ENCODE measurements at regions not wholly inside any gene's neighbourhood (a gene's known extent, or its start where the extent isn't known, plus 50 kb on each side); places are given as distances from the start of the nearest gene placed in this dataset.

- Histone ChIP-seq H3K4me1 (ENCODE audit: control insufficient read depth, insufficient read depth, low read length) (peaks cover 12% of the 10 kb centered on the region), H3K4me3 (ENCODE audit: low read depth, low read length) (no peak overlapping the region), H3K9ac (ENCODE audit: low read depth, low read length) (no peak overlapping the region), H3K36me3 (ENCODE audit: control insufficient read depth, insufficient read depth, low read length) (no peaks in the 10 kb centered on the region), H3K9me3 (ENCODE audit: control insufficient read depth, insufficient read depth, low read length) (no peaks in the 10 kb centered on the region), H3K27me3 (ENCODE audit: control insufficient read depth, insufficient read depth, low read length) (no peaks in the 10 kb centered on the region)
Measured at GRCh38 chr2:74735009-74735408, 81.0 kb downstream of the SEMA4F start.

- H3K36me3 ChIP-seq (ENCODE audit: control insufficient read depth, insufficient read depth, low read length), result no peaks in the 10 kb centered on the region
- no peaks in the 10 kb centered on the region for H3K9me3 ChIP-seq (ENCODE audit: control insufficient read depth, insufficient read depth, low read length)
- no peak overlapping the region for H3K9ac ChIP-seq (ENCODE audit: low read depth, low read length)
- no peaks in the 10 kb centered on the region for H3K27me3 ChIP-seq (ENCODE audit: control insufficient read depth, insufficient read depth, low read length)
- H3K4me3 ChIP-seq (ENCODE audit: low read depth, low read length), result no peak overlapping the region
- H3K4me1 ChIP-seq (ENCODE audit: control insufficient read depth, insufficient read depth, low read length), result peaks cover 13% of the 10 kb centered on the region
Measured at GRCh38 chr2:74735564-74735963, 81.5 kb downstream of the SEMA4F start.

GRCh38 chr2:74736589-74736988 lies 82.5 kb downstream of the SEMA4F start:
- Histone ChIP-seq H3K4me3 (ENCODE audit: low read depth, low read length) (no peak overlapping the region), H3K9ac (ENCODE audit: low read depth, low read length) (no peak overlapping the region), H3K27me3 (ENCODE audit: control insufficient read depth, insufficient read depth, low read length) (no peaks in the 10 kb centered on the region), H3K36me3 (ENCODE audit: control insufficient read depth, insufficient read depth, low read length) (no peaks in the 10 kb centered on the region), H3K4me1 (ENCODE audit: control insufficient read depth, insufficient read depth, low read length) (peaks cover 15% of the 10 kb centered on the region), H3K9me3 (ENCODE audit: control insufficient read depth, insufficient read depth, low read length) (no peaks in the 10 kb centered on the region)

- H3K4me3 ChIP-seq (ENCODE audit: low read depth, low read length), result no peak overlapping the region
- no peaks in the 10 kb centered on the region for H3K27me3 ChIP-seq (ENCODE audit: control insufficient read depth, insufficient read depth, low read length)
- no peaks in the 10 kb centered on the region for H3K36me3 ChIP-seq (ENCODE audit: control insufficient read depth, insufficient read depth, low read length)
- H3K9ac ChIP-seq (ENCODE audit: low read depth, low read length), result no peak overlapping the region
- peaks cover 15% of the 10 kb centered on the region for H3K4me1 ChIP-seq (ENCODE audit: control insufficient read depth, insufficient read depth, low read length)
- H3K9me3 ChIP-seq (ENCODE audit: control insufficient read depth, insufficient read depth, low read length), result no peaks in the 10 kb centered on the region
Measured at GRCh38 chr2:74738586-74738985, 84.5 kb downstream of the SEMA4F start.

GRCh38 chr2:74739129-74739528 lies 85.1 kb downstream of the SEMA4F start:
- no peaks in the 10 kb centered on the region for H3K36me3 ChIP-seq (ENCODE audit: control insufficient read depth, insufficient read depth, low read length)
- no peaks in the 10 kb centered on the region for H3K27me3 ChIP-seq (ENCODE audit: control insufficient read depth, insufficient read depth, low read length)
- H3K4me1 ChIP-seq (ENCODE audit: control insufficient read depth, insufficient read depth, low read length), result peaks cover 15% of the 10 kb centered on the region
- no peak overlapping the region for H3K9ac ChIP-seq (ENCODE audit: low read depth, low read length)
- H3K9me3 ChIP-seq (ENCODE audit: control insufficient read depth, insufficient read depth, low read length), result no peaks in the 10 kb centered on the region
- no peak overlapping the region for H3K4me3 ChIP-seq (ENCODE audit: low read depth, low read length)

- H3K4me1 ChIP-seq (ENCODE audit: control insufficient read depth, insufficient read depth, low read length), result peaks cover 12% of the 10 kb centered on the region
- H3K9ac ChIP-seq (ENCODE audit: low read depth, low read length), result no peak overlapping the region
- H3K27me3 ChIP-seq (ENCODE audit: control insufficient read depth, insufficient read depth, low read length), result no peaks in the 10 kb centered on the region
Measured at GRCh38 chr2:74739733-74740241, 85.7 kb downstream of the SEMA4F start.

GRCh38 chr2:74740395-74740740 lies 86.3 kb downstream of the SEMA4F start:
- Histone ChIP-seq H3K9ac (ENCODE audit: low read depth, low read length) (no peak overlapping the region), H3K4me3 (ENCODE audit: low read depth, low read length) (no peak overlapping the region), H3K27me3 (ENCODE audit: control insufficient read depth, insufficient read depth, low read length) (no peaks in the 10 kb centered on the region), H3K4me1 (ENCODE audit: control insufficient read depth, insufficient read depth, low read length) (peaks cover 8% of the 10 kb centered on the region), H3K9me3 (ENCODE audit: control insufficient read depth, insufficient read depth, low read length) (no peaks in the 10 kb centered on the region), H3K36me3 (ENCODE audit: control insufficient read depth, insufficient read depth, low read length) (no peaks in the 10 kb centered on the region)

More at GRCh38 chr2:74739733-74740241, 85.7 kb downstream of the SEMA4F start:
- Histone ChIP-seq H3K36me3 (ENCODE audit: control insufficient read depth, insufficient read depth, low read length) (no peaks in the 10 kb centered on the region), H3K9me3 (ENCODE audit: control insufficient read depth, insufficient read depth, low read length) (no peaks in the 10 kb centered on the region), H3K4me3 (ENCODE audit: low read depth, low read length) (no peak overlapping the region)

- Histone ChIP-seq H3K4me1 (ENCODE audit: control insufficient read depth, insufficient read depth, low read length) (peaks cover 3% of the 10 kb centered on the region), H3K36me3 (ENCODE audit: control insufficient read depth, insufficient read depth, low read length) (no peaks in the 10 kb centered on the region), H3K9ac (ENCODE audit: low read depth, low read length) (no peak overlapping the region), H3K27me3 (ENCODE audit: control insufficient read depth, insufficient read depth, low read length) (no peaks in the 10 kb centered on the region), H3K9me3 (ENCODE audit: control insufficient read depth, insufficient read depth, low read length) (no peaks in the 10 kb centered on the region), H3K4me3 (ENCODE audit: low read depth, low read length) (no peak overlapping the region)
Measured at GRCh38 chr2:74740741-74741431, 86.8 kb downstream of the SEMA4F start.

GRCh38 chr2:74741629-74742028 lies 87.6 kb downstream of the SEMA4F start:
- Histone ChIP-seq H3K4me1 (ENCODE audit: control insufficient read depth, insufficient read depth, low read length) (peaks cover 3% of the 10 kb centered on the region), H3K9me3 (ENCODE audit: control insufficient read depth, insufficient read depth, low read length) (no peaks in the 10 kb centered on the region), H3K36me3 (ENCODE audit: control insufficient read depth, insufficient read depth, low read length) (no peaks in the 10 kb centered on the region), H3K27me3 (ENCODE audit: control insufficient read depth, insufficient read depth, low read length) (no peaks in the 10 kb centered on the region), H3K4me3 (ENCODE audit: low read depth, low read length) (no peak overlapping the region), H3K9ac (ENCODE audit: low read depth, low read length) (no peak overlapping the region)

- H3K27me3 ChIP-seq (ENCODE audit: control insufficient read depth, insufficient read depth, low read length), result no peaks in the 10 kb centered on the region
- H3K4me3 ChIP-seq (ENCODE audit: low read depth, low read length), result no peak overlapping the region
- no peaks in the 10 kb centered on the region for H3K36me3 ChIP-seq (ENCODE audit: control insufficient read depth, insufficient read depth, low read length)
- H3K9me3 ChIP-seq (ENCODE audit: control insufficient read depth, insufficient read depth, low read length), result no peaks in the 10 kb centered on the region
- no peak overlapping the region for H3K9ac ChIP-seq (ENCODE audit: low read depth, low read length)
- peaks cover 3% of the 10 kb centered on the region for H3K4me1 ChIP-seq (ENCODE audit: control insufficient read depth, insufficient read depth, low read length)
Measured at GRCh38 chr2:74742471-74742870, 88.4 kb downstream of the SEMA4F start.

GRCh38 chr2:74743039-74743438 lies 89.0 kb downstream of the SEMA4F start:
- Histone ChIP-seq H3K36me3 (ENCODE audit: control insufficient read depth, insufficient read depth, low read length) (no peaks in the 10 kb centered on the region), H3K9ac (ENCODE audit: low read depth, low read length) (no peak overlapping the region), H3K27me3 (ENCODE audit: control insufficient read depth, insufficient read depth, low read length) (no peaks in the 10 kb centered on the region), H3K9me3 (ENCODE audit: control insufficient read depth, insufficient read depth, low read length) (no peaks in the 10 kb centered on the region), H3K4me3 (ENCODE audit: low read depth, low read length) (no peak overlapping the region), H3K4me1 (ENCODE audit: control insufficient read depth, insufficient read depth, low read length) (peaks cover 3% of the 10 kb centered on the region)

- H3K9me3 ChIP-seq (ENCODE audit: control insufficient read depth, insufficient read depth, low read length), result no peaks in the 10 kb centered on the region
- no peaks in the 10 kb centered on the region for H3K27me3 ChIP-seq (ENCODE audit: control insufficient read depth, insufficient read depth, low read length)
- H3K4me3 ChIP-seq (ENCODE audit: low read depth, low read length), result no peak overlapping the region
- no peak overlapping the region for H3K9ac ChIP-seq (ENCODE audit: low read depth, low read length)
- H3K4me1 ChIP-seq (ENCODE audit: control insufficient read depth, insufficient read depth, low read length), result peaks cover 3% of the 10 kb centered on the region
- no peaks in the 10 kb centered on the region for H3K36me3 ChIP-seq (ENCODE audit: control insufficient read depth, insufficient read depth, low read length)
Measured at GRCh38 chr2:74743778-74744177, 89.7 kb downstream of the SEMA4F start.
